ENCODE measurements at regions not wholly inside any gene's neighbourhood (a gene's known extent, or its start where the extent isn't known, plus 50 kb on each side); places are given as distances from the start of the nearest gene placed in this dataset.

- Histone ChIP-seq H3K79me2 (ENCODE audit: low read depth) (no peaks in the 10 kb centered on the region), H3K9ac (no peak overlapping the region), H3K4me3 (no peak overlapping the region), H3F3A (ENCODE audit: low read depth) (peaks cover 2% of the 10 kb centered on the region), H3K27ac (no peak overlapping the region), H3K9me3 (ENCODE audit: low read depth) (peaks cover 4% of the 10 kb centered on the region), H2AFZ (replicated peaks) (no peak overlapping the region), H4K20me1 (ENCODE audit: low read depth) (no peaks in the 10 kb centered on the region), H3K4me2 (no peak overlapping the region), H3K27me3 (no peaks in the 10 kb centered on the region), H3K4me1 (peaks cover 10% of the 10 kb centered on the region), H3K36me3 (no peaks in the 10 kb centered on the region)
- peaks cover 11% of the 10 kb centered on the region for H3K27me3 Mint-ChIP-seq (ENCODE audit: insufficient read depth, low read depth)
- H3K4me3 Mint-ChIP-seq = no peak overlapping the region
- no peak for DNase-seq (ENCODE audit: low spot score)
- no peaks in the 10 kb centered on the region for H3K36me3 Mint-ChIP-seq
- peaks cover 9% of the 10 kb centered on the region for H3K4me1 Mint-ChIP-seq
- peaks cover 24% of the 10 kb centered on the region for H3K9me3 Mint-ChIP-seq
- H3K27ac Mint-ChIP-seq = no peak overlapping the region
- TF ChIP-seq CTCF (IDR thresholded peaks at IDR 0.05) = no peak
- TF ChIP-seq EZH2 (IDR thresholded peaks at IDR 0.05) = no peak
- TF ChIP-seq EZH2phosphoT487 (IDR thresholded peaks at IDR 0.05) = no peak
Observed at GRCh38 chr7:46530081-46530750, 609.1 kb upstream of the IGFBP3 start.

- Mint-ChIP-seq H3K4me1 (no peaks in the 10 kb centered on the region), H3K27ac (no peak overlapping the region), H3K36me3 (no peaks in the 10 kb centered on the region), H3K9me3 (peaks cover 24% of the 10 kb centered on the region), H3K4me3 (no peak overlapping the region), H3K27me3 (ENCODE audit: insufficient read depth, low read depth) (peaks cover 3% of the 10 kb centered on the region)
- H3K4me2 ChIP-seq = no peak overlapping the region
- DNase-seq (ENCODE audit: low spot score) = no peak
- H3K79me2 ChIP-seq (ENCODE audit: low read depth) = no peaks in the 10 kb centered on the region
- H3K27me3 ChIP-seq = no peaks in the 10 kb centered on the region
- no peak overlapping the region for H3K27ac ChIP-seq
- H2AFZ ChIP-seq (replicated peaks) = no peak overlapping the region
- no peak overlapping the region for H3K4me3 ChIP-seq
- no peak overlapping the region for H3K9ac ChIP-seq
- no peaks in the 10 kb centered on the region for H3K4me1 ChIP-seq
- no peaks in the 10 kb centered on the region for H4K20me1 ChIP-seq (ENCODE audit: low read depth)
- H3K9me3 ChIP-seq (ENCODE audit: low read depth) = peaks cover 4% of the 10 kb centered on the region
- H3F3A ChIP-seq (ENCODE audit: low read depth) = no peaks in the 10 kb centered on the region
- H3K36me3 ChIP-seq = no peaks in the 10 kb centered on the region
- TF ChIP-seq CTCF (IDR thresholded peaks at IDR 0.05) = no peak
- TF ChIP-seq EZH2 (IDR thresholded peaks at IDR 0.05) = no peak
- no peak for TF ChIP-seq EZH2phosphoT487 (IDR thresholded peaks at IDR 0.05)
Observed at GRCh38 chr7:46527360-46527759, 606.3 kb upstream of the IGFBP3 start.

- H3K9me3 ChIP-seq (ENCODE audit: low read depth) = peaks cover 4% of the 10 kb centered on the region
- Mint-ChIP-seq H3K4me1 (no peaks in the 10 kb centered on the region), H3K36me3 (no peaks in the 10 kb centered on the region), H3K9me3 (peaks cover 18% of the 10 kb centered on the region), H3K27me3 (ENCODE audit: insufficient read depth, low read depth) (peaks cover 3% of the 10 kb centered on the region), H3K27ac (no peak overlapping the region), H3K4me3 (no peak overlapping the region)
- H3K9ac ChIP-seq = no peak overlapping the region
- H4K20me1 ChIP-seq (ENCODE audit: low read depth) = no peaks in the 10 kb centered on the region
- H3K4me3 ChIP-seq = no peak overlapping the region
- H3K4me1 ChIP-seq = no peaks in the 10 kb centered on the region
- no peak overlapping the region for H3K27ac ChIP-seq
- H3K79me2 ChIP-seq (ENCODE audit: low read depth) = no peaks in the 10 kb centered on the region
- no peaks in the 10 kb centered on the region for H3F3A ChIP-seq (ENCODE audit: low read depth)
- no peaks in the 10 kb centered on the region for H3K27me3 ChIP-seq
- no peak for DNase-seq (ENCODE audit: low spot score)
- TF ChIP-seq EZH2 (IDR thresholded peaks at IDR 0.05) (no peak), EZH2phosphoT487 (IDR thresholded peaks at IDR 0.05) (no peak), CTCF (IDR thresholded peaks at IDR 0.05) (no peak)
- no peaks in the 10 kb centered on the region for H3K36me3 ChIP-seq
- H3K4me2 ChIP-seq = no peak overlapping the region
- H2AFZ ChIP-seq (replicated peaks) = no peak overlapping the region
Observed at GRCh38 chr7:46525876-46526275, 604.8 kb upstream of the IGFBP3 start.
